ENCODE measurements at regions not wholly inside any gene's neighbourhood (a gene's known extent, or its start where the extent isn't known, plus 50 kb on each side); places are given as distances from the start of the nearest gene placed in this dataset.

DNA sequence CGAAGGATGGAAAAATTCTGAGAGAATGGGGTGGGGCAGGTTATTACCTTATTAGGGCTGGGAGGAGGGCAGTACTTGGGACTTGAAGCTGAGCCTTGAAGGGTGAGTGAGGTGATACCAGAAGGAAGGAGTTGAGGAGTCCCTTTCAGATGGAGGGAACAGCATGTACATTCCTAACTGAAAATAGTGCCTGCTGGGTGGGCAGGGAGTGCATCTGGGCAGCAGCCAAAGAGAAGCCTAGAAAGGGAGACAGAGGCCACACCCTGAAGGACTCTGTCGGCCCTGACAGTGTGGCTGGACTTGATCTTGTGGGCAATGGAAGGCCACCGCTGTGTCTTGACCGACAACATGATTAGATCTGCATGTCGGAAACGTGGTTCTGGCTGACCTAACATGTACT, 147.6 kb downstream of the NDUFA12 start:
- no peak for DNase-seq (ENCODE audit: low spot score, unreplicated experiment)
- Mint-ChIP-seq H3K27me3 (no peaks in the 10 kb centered on the region), H3K9me3 (ENCODE audit: low read depth) (no peaks in the 10 kb centered on the region), H3K4me3 (ENCODE audit: low read depth) (no peak overlapping the region), H3K36me3 (ENCODE audit: insufficient read depth) (no peaks in the 10 kb centered on the region), H3K4me1 (ENCODE audit: low read depth) (no peaks in the 10 kb centered on the region), H3K27ac (no peak overlapping the region)
- TF ChIP-seq, protein P1, sequence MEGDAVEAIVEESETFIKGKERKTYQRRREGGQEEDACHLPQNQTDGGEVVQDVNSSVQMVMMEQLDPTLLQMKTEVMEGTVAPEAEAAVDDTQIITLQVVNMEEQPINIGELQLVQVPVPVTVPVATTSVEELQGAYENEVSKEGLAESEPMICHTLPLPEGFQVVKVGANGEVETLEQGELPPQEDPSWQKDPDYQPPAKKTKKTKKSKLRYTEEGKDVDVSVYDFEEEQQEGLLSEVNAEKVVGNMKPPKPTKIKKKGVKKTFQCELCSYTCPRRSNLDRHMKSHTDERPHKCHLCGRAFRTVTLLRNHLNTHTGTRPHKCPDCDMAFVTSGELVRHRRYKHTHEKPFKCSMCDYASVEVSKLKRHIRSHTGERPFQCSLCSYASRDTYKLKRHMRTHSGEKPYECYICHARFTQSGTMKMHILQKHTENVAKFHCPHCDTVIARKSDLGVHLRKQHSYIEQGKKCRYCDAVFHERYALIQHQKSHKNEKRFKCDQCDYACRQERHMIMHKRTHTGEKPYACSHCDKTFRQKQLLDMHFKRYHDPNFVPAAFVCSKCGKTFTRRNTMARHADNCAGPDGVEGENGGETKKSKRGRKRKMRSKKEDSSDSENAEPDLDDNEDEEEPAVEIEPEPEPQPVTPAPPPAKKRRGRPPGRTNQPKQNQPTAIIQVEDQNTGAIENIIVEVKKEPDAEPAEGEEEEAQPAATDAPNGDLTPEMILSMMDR (IDR thresholded peaks at IDR 0.05; ENCODE audit: unreplicated experiment) = no peak

DNA sequence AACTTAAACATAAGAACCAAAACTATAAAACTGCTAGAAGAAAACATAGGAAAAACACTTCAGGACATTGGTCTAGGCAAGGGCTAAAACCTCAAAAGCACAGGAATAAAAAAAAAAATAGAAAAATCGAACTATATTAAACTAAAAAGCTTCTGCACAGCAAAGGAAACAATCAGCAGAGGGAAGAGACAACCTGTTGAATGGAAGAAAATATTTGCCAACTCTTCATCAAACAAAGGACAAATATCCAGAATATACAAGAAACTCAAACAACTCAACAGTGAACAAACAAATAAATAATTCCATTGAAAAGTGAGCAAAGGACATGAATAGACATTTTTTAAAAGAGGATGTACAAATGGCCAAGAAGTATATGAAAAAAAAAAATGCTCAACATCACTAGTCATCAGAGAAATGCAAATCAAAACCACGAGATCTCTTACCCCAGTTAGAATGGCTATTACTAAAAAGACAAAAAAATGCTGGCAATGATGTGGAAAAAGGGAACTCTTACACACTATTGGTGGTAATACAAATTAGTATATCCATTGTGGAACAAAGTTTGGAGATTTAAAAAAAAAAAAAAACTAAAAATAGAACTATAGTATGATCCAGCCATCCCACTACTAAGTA, 152.0 kb downstream of the NDUFA12 start:
- Mint-ChIP-seq H3K27ac (no peak overlapping the region), H3K9me3 (ENCODE audit: low read depth) (no peaks in the 10 kb centered on the region), H3K4me3 (ENCODE audit: low read depth) (no peak overlapping the region), H3K27me3 (no peaks in the 10 kb centered on the region), H3K4me1 (ENCODE audit: low read depth) (no peaks in the 10 kb centered on the region), H3K36me3 (ENCODE audit: insufficient read depth) (no peaks in the 10 kb centered on the region)
- TF ChIP-seq, protein P1 (IDR thresholded peaks at IDR 0.05; ENCODE audit: unreplicated experiment) = no peak
- no peak for DNase-seq (ENCODE audit: low spot score, unreplicated experiment)

DNA sequence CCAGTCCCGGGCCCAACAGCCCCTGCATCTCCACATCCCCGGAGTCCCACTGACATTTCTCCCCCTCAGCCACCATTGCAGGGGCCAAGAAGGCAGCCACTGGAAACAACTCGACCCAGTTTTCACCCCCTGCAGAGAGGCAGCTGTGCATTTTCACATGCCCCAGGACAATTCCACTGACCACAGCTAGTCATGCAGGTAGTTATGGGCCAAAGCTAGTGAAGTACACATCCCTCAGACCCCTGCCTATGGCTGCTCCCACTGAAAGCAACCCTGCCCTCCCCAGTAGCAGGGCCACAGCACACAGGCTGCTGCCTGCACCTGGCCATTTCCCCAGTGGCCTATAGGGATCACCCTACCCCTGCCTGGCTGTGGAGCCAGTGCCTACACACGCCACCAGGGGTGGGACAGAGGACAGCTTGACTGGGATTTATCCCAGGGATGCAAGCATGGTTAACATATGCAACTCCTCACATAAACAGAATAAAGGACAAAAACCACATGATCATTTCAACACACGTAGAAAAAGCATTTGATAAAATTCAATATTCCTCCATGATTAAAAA, 154.0 kb downstream of the NDUFA12 start:
- Mint-ChIP-seq H3K4me3 (ENCODE audit: low read depth) (no peak overlapping the region), H3K36me3 (ENCODE audit: insufficient read depth) (no peaks in the 10 kb centered on the region), H3K9me3 (ENCODE audit: low read depth) (no peaks in the 10 kb centered on the region), H3K4me1 (ENCODE audit: low read depth) (no peaks in the 10 kb centered on the region), H3K27ac (no peak overlapping the region), H3K27me3 (peaks cover 3% of the 10 kb centered on the region)
- TF ChIP-seq, protein P1 (IDR thresholded peaks at IDR 0.05; ENCODE audit: unreplicated experiment) = no peak
- no peak for DNase-seq (ENCODE audit: low spot score, unreplicated experiment)

DNA sequence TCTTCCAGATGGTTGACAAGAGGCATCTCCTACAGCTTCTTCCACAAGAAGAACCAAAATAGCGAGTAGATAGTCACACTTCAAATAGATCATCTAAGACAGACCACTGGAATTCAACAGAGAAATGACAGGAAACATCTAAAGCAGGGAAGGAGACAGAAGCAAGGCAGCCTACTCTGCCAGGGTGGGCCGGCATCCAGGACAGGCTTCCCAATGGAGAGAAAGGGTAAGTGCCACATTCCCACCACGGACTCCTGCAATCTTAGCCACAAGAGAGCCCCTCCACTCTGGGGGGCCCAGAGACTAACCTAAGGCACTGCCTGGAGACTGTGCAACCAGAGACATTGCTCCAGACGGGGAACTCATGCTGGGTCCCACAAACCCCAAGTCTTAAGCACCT, 154.5 kb downstream of the NDUFA12 start:
- H3K36me3 Mint-ChIP-seq (ENCODE audit: insufficient read depth) = no peaks in the 10 kb centered on the region
- no peak for DNase-seq (ENCODE audit: low spot score, unreplicated experiment)
- no peaks in the 10 kb centered on the region for H3K9me3 Mint-ChIP-seq (ENCODE audit: low read depth)
- H3K27ac Mint-ChIP-seq = no peak overlapping the region
- no peaks in the 10 kb centered on the region for H3K4me1 Mint-ChIP-seq (ENCODE audit: low read depth)
- peaks cover 3% of the 10 kb centered on the region for H3K27me3 Mint-ChIP-seq
- H3K4me3 Mint-ChIP-seq (ENCODE audit: low read depth) = no peak overlapping the region
- TF ChIP-seq, protein P1 (IDR thresholded peaks at IDR 0.05; ENCODE audit: unreplicated experiment) = no peak

DNA sequence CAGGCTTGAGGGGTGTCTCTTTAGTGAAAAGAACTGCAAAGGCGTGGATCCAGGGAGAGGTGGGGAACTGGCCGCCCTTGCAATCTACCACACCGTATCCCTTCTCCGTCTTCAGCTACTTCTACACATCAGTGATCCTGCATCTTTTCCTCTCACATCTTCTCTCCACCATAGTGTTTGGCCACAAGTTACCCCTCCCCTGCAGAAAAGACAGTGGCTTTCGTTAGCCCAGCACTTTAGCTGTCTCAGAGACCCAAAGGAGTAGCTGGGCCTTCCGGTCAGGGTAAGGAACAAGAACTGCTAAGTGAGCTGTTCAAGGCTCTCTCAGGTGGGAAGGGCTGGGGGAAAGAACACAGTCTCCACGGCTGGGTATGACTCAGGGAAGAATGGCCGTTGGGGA, 158.4 kb downstream of the NDUFA12 start:
- DNase-seq (ENCODE audit: low spot score, unreplicated experiment) = no peak
- no peak overlapping the region for H3K4me3 Mint-ChIP-seq (ENCODE audit: low read depth)
- no peaks in the 10 kb centered on the region for H3K4me1 Mint-ChIP-seq (ENCODE audit: low read depth)
- no peaks in the 10 kb centered on the region for H3K9me3 Mint-ChIP-seq (ENCODE audit: low read depth)
- H3K27ac Mint-ChIP-seq = no peak overlapping the region
- H3K36me3 Mint-ChIP-seq (ENCODE audit: insufficient read depth) = no peaks in the 10 kb centered on the region
- TF ChIP-seq, protein P1 (IDR thresholded peaks at IDR 0.05; ENCODE audit: unreplicated experiment) = no peak
- H3K27me3 Mint-ChIP-seq = peaks cover 3% of the 10 kb centered on the region
